ENCODE measurements at regions not wholly inside any gene's neighbourhood (a gene's known extent, or its start where the extent isn't known, plus 50 kb on each side); places are given as distances from the start of the nearest gene placed in this dataset.

DNA sequence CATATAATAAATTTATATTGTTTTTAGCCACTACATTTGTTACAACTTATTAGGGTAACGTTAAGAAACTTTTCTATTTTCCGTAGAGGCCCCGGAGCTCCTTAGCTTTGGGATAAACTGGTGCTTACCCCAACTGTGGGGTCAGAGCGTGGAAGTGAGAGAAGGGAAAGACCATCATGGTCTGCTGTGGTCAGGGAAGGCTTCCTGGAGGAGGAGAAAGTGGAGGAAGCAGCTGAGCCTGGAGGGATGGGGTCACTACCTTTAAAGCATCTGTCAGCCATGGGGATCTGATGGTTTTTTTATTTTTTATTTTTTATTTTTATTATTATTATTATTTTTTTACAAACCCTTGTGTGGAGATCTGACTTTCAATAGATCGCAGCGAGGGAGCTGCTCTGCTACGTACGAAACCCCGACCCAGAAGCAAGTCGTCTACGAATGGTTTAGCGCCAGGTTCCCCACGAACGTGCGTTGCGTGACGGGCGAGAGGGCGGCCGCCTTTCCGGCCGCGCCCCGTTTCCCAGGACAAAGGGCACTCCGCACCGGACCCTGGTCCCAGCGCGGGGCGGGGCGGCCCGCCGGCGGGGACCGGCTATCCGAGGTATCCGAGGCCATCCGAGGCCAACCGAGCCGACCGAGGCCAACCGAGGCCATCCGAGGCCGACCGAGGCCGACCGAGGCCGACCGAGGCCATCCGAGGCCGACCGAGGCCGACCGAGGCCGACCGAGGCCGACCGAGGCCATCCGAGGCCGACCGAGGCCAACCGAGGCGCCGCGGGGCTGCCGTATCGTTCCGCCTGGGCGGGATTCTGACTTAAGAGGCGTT is 1101.2 kb upstream of the TMEM132C start:
- TF ChIP-seq, protein P1, sequence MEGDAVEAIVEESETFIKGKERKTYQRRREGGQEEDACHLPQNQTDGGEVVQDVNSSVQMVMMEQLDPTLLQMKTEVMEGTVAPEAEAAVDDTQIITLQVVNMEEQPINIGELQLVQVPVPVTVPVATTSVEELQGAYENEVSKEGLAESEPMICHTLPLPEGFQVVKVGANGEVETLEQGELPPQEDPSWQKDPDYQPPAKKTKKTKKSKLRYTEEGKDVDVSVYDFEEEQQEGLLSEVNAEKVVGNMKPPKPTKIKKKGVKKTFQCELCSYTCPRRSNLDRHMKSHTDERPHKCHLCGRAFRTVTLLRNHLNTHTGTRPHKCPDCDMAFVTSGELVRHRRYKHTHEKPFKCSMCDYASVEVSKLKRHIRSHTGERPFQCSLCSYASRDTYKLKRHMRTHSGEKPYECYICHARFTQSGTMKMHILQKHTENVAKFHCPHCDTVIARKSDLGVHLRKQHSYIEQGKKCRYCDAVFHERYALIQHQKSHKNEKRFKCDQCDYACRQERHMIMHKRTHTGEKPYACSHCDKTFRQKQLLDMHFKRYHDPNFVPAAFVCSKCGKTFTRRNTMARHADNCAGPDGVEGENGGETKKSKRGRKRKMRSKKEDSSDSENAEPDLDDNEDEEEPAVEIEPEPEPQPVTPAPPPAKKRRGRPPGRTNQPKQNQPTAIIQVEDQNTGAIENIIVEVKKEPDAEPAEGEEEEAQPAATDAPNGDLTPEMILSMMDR (IDR thresholded peaks at IDR 0.05 in 2 of 3, conservative IDR thresholded peaks at IDR 0.05 in 1 of 3; ENCODE audit: control insufficient read depth in 2 of 3, extremely low read depth in 1 of 3, insufficient read depth in 1 of 3, low read depth in 3 of 3, low read length in 3 of 3) = no peak
- TF ChIP-seq EP300 (IDR thresholded peaks at IDR 0.05; ENCODE audit: borderline replicate concordance in 1 of 2, control insufficient read depth in 1 of 2, low read depth in 2 of 2, low read length in 2 of 2) (no peak), NFIC (IDR thresholded peaks at IDR 0.05; ENCODE audit: low read depth, low read length) (no peak), POLR2AphosphoS5 (IDR thresholded peaks at IDR 0.05; ENCODE audit: low read length) (no peak), TARDBP (IDR thresholded peaks at IDR 0.05; ENCODE audit: borderline replicate concordance) (no peak)
- TF ChIP-seq, protein P2, sequence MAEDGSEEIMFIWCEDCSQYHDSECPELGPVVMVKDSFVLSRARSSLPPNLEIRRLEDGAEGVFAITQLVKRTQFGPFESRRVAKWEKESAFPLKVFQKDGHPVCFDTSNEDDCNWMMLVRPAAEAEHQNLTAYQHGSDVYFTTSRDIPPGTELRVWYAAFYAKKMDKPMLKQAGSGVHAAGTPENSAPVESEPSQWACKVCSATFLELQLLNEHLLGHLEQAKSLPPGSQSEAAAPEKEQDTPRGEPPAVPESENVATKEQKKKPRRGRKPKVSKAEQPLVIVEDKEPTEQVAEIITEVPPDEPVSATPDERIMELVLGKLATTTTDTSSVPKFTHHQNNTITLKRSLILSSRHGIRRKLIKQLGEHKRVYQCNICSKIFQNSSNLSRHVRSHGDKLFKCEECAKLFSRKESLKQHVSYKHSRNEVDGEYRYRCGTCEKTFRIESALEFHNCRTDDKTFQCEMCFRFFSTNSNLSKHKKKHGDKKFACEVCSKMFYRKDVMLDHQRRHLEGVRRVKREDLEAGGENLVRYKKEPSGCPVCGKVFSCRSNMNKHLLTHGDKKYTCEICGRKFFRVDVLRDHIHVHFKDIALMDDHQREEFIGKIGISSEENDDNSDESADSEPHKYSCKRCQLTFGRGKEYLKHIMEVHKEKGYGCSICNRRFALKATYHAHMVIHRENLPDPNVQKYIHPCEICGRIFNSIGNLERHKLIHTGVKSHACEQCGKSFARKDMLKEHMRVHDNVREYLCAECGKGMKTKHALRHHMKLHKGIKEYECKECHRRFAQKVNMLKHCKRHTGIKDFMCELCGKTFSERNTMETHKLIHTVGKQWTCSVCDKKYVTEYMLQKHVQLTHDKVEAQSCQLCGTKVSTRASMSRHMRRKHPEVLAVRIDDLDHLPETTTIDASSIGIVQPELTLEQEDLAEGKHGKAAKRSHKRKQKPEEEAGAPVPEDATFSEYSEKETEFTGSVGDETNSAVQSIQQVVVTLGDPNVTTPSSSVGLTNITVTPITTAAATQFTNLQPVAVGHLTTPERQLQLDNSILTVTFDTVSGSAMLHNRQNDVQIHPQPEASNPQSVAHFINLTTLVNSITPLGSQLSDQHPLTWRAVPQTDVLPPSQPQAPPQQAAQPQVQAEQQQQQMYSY (CRISPR knock-in tag; IDR thresholded peaks at IDR 0.05) = no peak
- TF ChIP-seq, protein P3, sequence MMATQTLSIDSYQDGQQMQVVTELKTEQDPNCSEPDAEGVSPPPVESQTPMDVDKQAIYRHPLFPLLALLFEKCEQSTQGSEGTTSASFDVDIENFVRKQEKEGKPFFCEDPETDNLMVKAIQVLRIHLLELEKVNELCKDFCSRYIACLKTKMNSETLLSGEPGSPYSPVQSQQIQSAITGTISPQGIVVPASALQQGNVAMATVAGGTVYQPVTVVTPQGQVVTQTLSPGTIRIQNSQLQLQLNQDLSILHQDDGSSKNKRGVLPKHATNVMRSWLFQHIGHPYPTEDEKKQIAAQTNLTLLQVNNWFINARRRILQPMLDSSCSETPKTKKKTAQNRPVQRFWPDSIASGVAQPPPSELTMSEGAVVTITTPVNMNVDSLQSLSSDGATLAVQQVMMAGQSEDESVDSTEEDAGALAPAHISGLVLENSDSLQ (IDR thresholded peaks at IDR 0.05) = no peak
